K562 (cell line): ENCODE measurements at regions not wholly inside any gene's neighbourhood (a gene's known extent, or its start where the extent isn't known, plus 50 kb on each side); places are given as distances from the start of the nearest gene placed in this dataset.
A peak's percentile ranks its signal among the peaks of the same experiment; 100 is the strongest.

Experiments used
- ATAC-seq: fragments of 200-7000 bp; cut with Tn5 transposase; 3 replicates; pipeline ENCODE4 v1.9.1; 2020; ENCODE audit warnings: moderate library complexity
- BruUV-seq: library from RNA; stranded (reverse); fragments of 400-500 nt; replicated peaks from 2 replicates; lab custom pipeline; 2021; lab: Mats Ljungman, UMichigan
- CTCF ChIA-PET: fragments of 300-600 bp; formaldehyde crosslinking; extraction: SDS; loops from one replicate; lab custom pipeline; 2021; ENCODE audit warnings: low intra/inter-chr PET ratio; lab: Yijun Ruan, JAX
- POLR2A ChIA-PET: fragments of 300-600, 350-650 bp; sonication (Branson Sonifier 250); formaldehyde crosslinking; extraction: SDS; loops from one replicate; lab custom pipeline; 2021; ENCODE audit warnings: antibody characterized with exemption, inconsistent platforms; lab: Yijun Ruan, JAX
- DNase-seq, 4 experiments: peaks; one replicate each; pipeline versions ENCODE4 v3.0.0 to v3.0.0-alpha.2; 2011 to 2018; ENCODE audit warnings: low spot score in 3 of 4, mixed read lengths in 3 of 4; ENCODE audit errors: extremely low read depth in 1 of 4
- FAIRE-seq: peaks from 2 replicates; lab custom pipeline; 2011; peaks lifted over from hg19 to GRCh38; lab: Jason Lieb, UNC
- H2AFZ ChIP-seq: 2 replicates; pipeline ENCODE4 v1.6.0; 2011; ENCODE audit warnings: low read depth, low read length, control low read depth, inconsistent platforms
- H3K27ac ChIP-seq: fragments of 200-600 bp; 3 replicates; pipeline ENCODE4 v1.8.0; 2011; ENCODE audit warnings: low read depth, mild to moderate bottlenecking, control low read depth, inconsistent platforms, low read length, moderate library complexity, mixed read lengths; ENCODE audit errors: extremely low read depth
- H3K27me3 ChIP-seq, 2 experiments: fragments of 300-600 bp in 1 of 2; 2 replicates in 1 of 2; 3 replicates in 1 of 2; pipeline versions ENCODE4 v1.6.0 to v1.8.0; 2011; ENCODE audit warnings: inconsistent platforms in 2 of 2, low read length in 2 of 2, mild to moderate bottlenecking in 1 of 2, mixed read lengths in 1 of 2, moderate library complexity in 1 of 2; ENCODE audit not compliant: control insufficient read depth in 2 of 2, insufficient read depth in 2 of 2
- H3K36me3 ChIP-seq: fragments of 300-600 bp; 3 replicates; pipeline ENCODE4 v1.8.0; 2011; ENCODE audit warnings: mild to moderate bottlenecking, low read length, inconsistent platforms; ENCODE audit not compliant: control insufficient read depth, insufficient read depth
- H3K4me1 ChIP-seq, 2 experiments: fragments of 200-600 bp in 1 of 2; replicated peaks in 1 of 2; 2 replicates in 1 of 2; 3 replicates in 1 of 2; pipeline versions ENCODE4 v1.5.1 to v1.8.0; 2011; ENCODE audit warnings: inconsistent platforms in 2 of 2, low read length in 2 of 2, mild to moderate bottlenecking in 1 of 2, mixed read lengths in 1 of 2, moderate library complexity in 1 of 2; ENCODE audit not compliant: control insufficient read depth in 2 of 2, insufficient read depth in 2 of 2
- H3K4me2 ChIP-seq: 2 replicates; pipeline ENCODE4 v1.6.1; 2011; ENCODE audit warnings: low read length, control low read depth, inconsistent platforms, mixed read lengths; ENCODE audit not compliant: insufficient read depth
- H3K4me3 ChIP-seq: fragments of 200-600 bp; sonication (generic), shearing (Covaris generic); 2 replicates; pipeline ENCODE4 v1.5.1; 2016; ENCODE audit warnings: control low read depth, inconsistent platforms
- H3K79me2 ChIP-seq: fragments of 200-600 bp; 3 replicates; pipeline ENCODE4 v1.8.0; 2011; ENCODE audit warnings: low read length, inconsistent platforms; ENCODE audit not compliant: control insufficient read depth, insufficient read depth
- H3K9ac ChIP-seq, 2 experiments: 2 replicates each; pipeline versions ENCODE4 v1.6.0 to v1.6.1; 2011; ENCODE audit warnings: low read depth in 2 of 2, low read length in 2 of 2, control low read depth in 1 of 2, inconsistent platforms in 1 of 2, mild to moderate bottlenecking in 1 of 2, mixed read lengths in 1 of 2; ENCODE audit not compliant: insufficient read depth in 1 of 2
- H3K9me1 ChIP-seq: one replicate; pipeline ENCODE4 v1.6.0; 2011; ENCODE audit warnings: inconsistent platforms, mild to moderate bottlenecking, low read length, moderate library complexity; ENCODE audit not compliant: control insufficient read depth, insufficient read depth
- H3K9me3 ChIP-seq: replicated peaks from 2 replicates; pipeline ENCODE4 v1.5.1; 2011; ENCODE audit warnings: low read depth, low read length, inconsistent platforms; ENCODE audit not compliant: control insufficient read depth, insufficient read depth
- H4K20me1 ChIP-seq: replicated peaks from 2 replicates; pipeline ENCODE4 v1.6.1; 2011; ENCODE audit warnings: low read length, inconsistent platforms, mixed read lengths; ENCODE audit not compliant: control insufficient read depth, insufficient read depth
- ASH1L ChIP-seq: fragments of 450-650 bp; IDR thresholded peaks from 2 replicates; pipeline ENCODE4 v1.6.1; 2018; ENCODE audit warnings: borderline replicate concordance, mild to moderate bottlenecking, low read depth; ENCODE audit not compliant: partially characterized antibody
- ATF7 ChIP-seq: fragments of 450-650 bp; IDR thresholded peaks from 2 replicates; pipeline ENCODE4 v1.7.1; 2014; ENCODE audit warnings: mild to moderate bottlenecking, moderate library complexity
- CCAR2 ChIP-seq: fragments of 200-400 bp; formaldehyde crosslinking; IDR thresholded peaks from 2 replicates; pipeline ENCODE4 v1.6.1; 2017; ENCODE audit warnings: mild to moderate bottlenecking, low read depth, low read length
- FOXA1 ChIP-seq: fragments of 450-650 bp; IDR thresholded peaks from 2 replicates; pipeline ENCODE4 v1.6.1; 2016; ENCODE audit warnings: mild to moderate bottlenecking, borderline replicate concordance
- KDM1A ChIP-seq, 2 experiments: fragments of 450-650 bp; IDR thresholded peaks; 2 replicates each; pipeline ENCODE4 v1.6.1; 2016; ENCODE audit warnings: mild to moderate bottlenecking in 2 of 2
- MCM5 ChIP-seq: fragments of 450-650 bp; IDR thresholded peaks from 2 replicates; pipeline ENCODE4 v1.6.1; 2016; ENCODE audit warnings: low read depth
- NCOA1 ChIP-seq: fragments of 450-650 bp; IDR thresholded peaks from 2 replicates; pipeline ENCODE4 v1.6.1; 2016; ENCODE audit warnings: low read depth
- THRAP3 ChIP-seq: fragments of 450-650 bp; IDR thresholded peaks from 2 replicates; pipeline ENCODE4 v1.6.1; 2016; ENCODE audit warnings: mild to moderate bottlenecking, inconsistent platforms, borderline replicate concordance
- ZFX ChIP-seq: sonication (generic); formaldehyde crosslinking; IDR thresholded peaks from 2 replicates; pipeline ENCODE4 v1.8.0; 2022; ENCODE audit warnings: mild to moderate bottlenecking, missing genetic modification reagents, moderate library complexity
- ZNF384 ChIP-seq: IDR thresholded peaks from 2 replicates; pipeline ENCODE4 v1.6.1; 2012; ENCODE audit warnings: low read depth, low read length, improper control_type of control experiment
- ZNF766 ChIP-seq: fragments of 200-800 bp; sonication (Bioruptor generic); conservative IDR thresholded peaks from 2 replicates; pipeline ENCODE4 v1.6.1; 2016; ENCODE audit warnings: missing genetic modification characterization, missing compliant biosample characterization
- WGBS: fragments of 100-300 bp; shearing (Covaris generic); methylation state at CpG from one replicate; pipeline ENCODE4 v1.1.6; 2016; ENCODE audit warnings: low coverage, mixed read lengths; ENCODE audit not compliant: insufficient coverage; ENCODE audit errors: missing lambda C conversion rate; 5-methylcytosine and 5-hydroxymethylcytosine counted together
- in situ Hi-C: fragments of 300-500 bp; cut with MboI; formaldehyde crosslinking; loops from 4 replicates; pipeline ENCODE4 v1.15.0; 2018; ENCODE audit warnings: inconsistent platforms, mixed read lengths
- intact Hi-C: fragments of 100-400 bp; cut with micrococcal nuclease; formaldehyde crosslinking; loops from 2 replicates; pipeline ENCODE4 v1.14.2; 2022
- TF ChIP-seq, protein P1 (sequence below): fragments of 250-450 bp; sonication (Bioruptor Pico); IDR thresholded peaks from 2 replicates; pipeline ENCODE4 v1.5.0; 2021

DNA sequence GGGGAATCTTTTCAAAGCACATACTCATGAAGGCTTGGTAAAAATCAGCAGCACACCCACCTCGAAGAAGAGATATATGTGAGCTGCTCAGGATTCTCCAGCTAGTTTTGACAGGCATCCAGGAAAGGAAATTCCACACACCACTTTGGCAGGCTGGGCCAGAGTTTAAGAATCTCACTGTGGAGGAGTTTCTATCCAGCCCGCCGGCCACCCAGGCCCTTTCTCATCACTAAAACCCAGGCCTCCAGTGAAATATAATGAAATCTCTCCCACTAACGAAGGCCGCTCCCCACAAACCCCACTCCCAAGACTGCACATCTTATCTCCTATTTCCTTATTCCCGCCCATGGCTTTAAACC lies 202.0 kb downstream of the GLI2 start:
- ChIA-PET CTCF (no interaction called here), POLR2A (no interaction called here)
- FAIRE-seq (no peak), DNase-seq (no peak), ATAC-seq (no peak)
- H3K27ac ChIP-seq = no peak overlapping the region
- BruUV-seq = no TSS peak
- no peaks in the 10 kb centered on the region; the same call in 1 of the 2 replicates for H4K20me1 ChIP-seq
- H3K4me1 ChIP-seq = peaks cover 39 to 48% of the 10 kb centered on the region in 2 experiments
- H3K27me3 ChIP-seq = peaks cover 0 to 4% of the 10 kb centered on the region in 2 experiments; a peak in 2 of 5 replicates
- 2% methylated on average over 5 of the region's 6 CpGs for WGBS
- H3K4me3 ChIP-seq = no peak overlapping the region
- no peaks in the 10 kb centered on the region for H3K9me3 ChIP-seq
- in situ Hi-C loops (no loop called here), intact Hi-C loops (no loop called here)
- H3K4me2 ChIP-seq = peak overlapping the region; percentile 51
- H3K79me2 ChIP-seq = no peaks in the 10 kb centered on the region
- H3K9ac ChIP-seq = peak overlapping the region in 1 of 2 experiments; percentile 41; a peak in 1 of 4 replicates
- no peak for TF ChIP-seq THRAP3
- no peak for TF ChIP-seq CCAR2
- no peak for TF ChIP-seq NCOA1
- no peak for TF ChIP-seq MCM5
- no peak for TF ChIP-seq KDM1A (IDR thresholded peaks at IDR 0.05)
- 0 out of 2 replicates have a peak, but pooled peaks have one; percentile 27 for TF ChIP-seq ZNF766 (CRISPR knock-in tag)
- no peak for TF ChIP-seq ZNF384
- TF ChIP-seq, protein P1, sequence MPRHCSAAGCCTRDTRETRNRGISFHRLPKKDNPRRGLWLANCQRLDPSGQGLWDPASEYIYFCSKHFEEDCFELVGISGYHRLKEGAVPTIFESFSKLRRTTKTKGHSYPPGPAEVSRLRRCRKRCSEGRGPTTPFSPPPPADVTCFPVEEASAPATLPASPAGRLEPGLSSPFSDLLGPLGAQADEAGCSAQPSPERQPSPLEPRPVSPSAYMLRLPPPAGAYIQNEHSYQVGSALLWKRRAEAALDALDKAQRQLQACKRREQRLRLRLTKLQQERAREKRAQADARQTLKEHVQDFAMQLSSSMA (CRISPR knock-in tag) = peak; percentile 15; the same call in 1 of the 2 replicates
- no peak for TF ChIP-seq FOXA1
- TF ChIP-seq ASH1L = no peak
- no peak for TF ChIP-seq ATF7
- TF ChIP-seq ZFX (CRISPR knock-in tag) = peak; percentile 43
- H2AFZ ChIP-seq = no peak overlapping the region
- H3K36me3 ChIP-seq = no peaks in the 10 kb centered on the region; the same call in 2 of the 3 replicates
- no peaks in the 10 kb centered on the region for H3K9me1 ChIP-seq
